Hippocampal formation (tissue), 2 donors: ENCODE measurements at regions not wholly inside any gene's neighbourhood (a gene's known extent, or its start where the extent isn't known, plus 50 kb on each side); places are given as distances from the start of the nearest gene placed in this dataset.
"Not testable (repeated sequence)": the region's sequence is repeated elsewhere in the genome, so short reads cannot be mapped to it uniquely, and the experiment has no call there.

ENCODE experiments used
- DNase-seq, 2 donors: peaks; one replicate each; lab custom pipeline; 2025; lab: John Stamatoyannopoulos, UW

DNA sequence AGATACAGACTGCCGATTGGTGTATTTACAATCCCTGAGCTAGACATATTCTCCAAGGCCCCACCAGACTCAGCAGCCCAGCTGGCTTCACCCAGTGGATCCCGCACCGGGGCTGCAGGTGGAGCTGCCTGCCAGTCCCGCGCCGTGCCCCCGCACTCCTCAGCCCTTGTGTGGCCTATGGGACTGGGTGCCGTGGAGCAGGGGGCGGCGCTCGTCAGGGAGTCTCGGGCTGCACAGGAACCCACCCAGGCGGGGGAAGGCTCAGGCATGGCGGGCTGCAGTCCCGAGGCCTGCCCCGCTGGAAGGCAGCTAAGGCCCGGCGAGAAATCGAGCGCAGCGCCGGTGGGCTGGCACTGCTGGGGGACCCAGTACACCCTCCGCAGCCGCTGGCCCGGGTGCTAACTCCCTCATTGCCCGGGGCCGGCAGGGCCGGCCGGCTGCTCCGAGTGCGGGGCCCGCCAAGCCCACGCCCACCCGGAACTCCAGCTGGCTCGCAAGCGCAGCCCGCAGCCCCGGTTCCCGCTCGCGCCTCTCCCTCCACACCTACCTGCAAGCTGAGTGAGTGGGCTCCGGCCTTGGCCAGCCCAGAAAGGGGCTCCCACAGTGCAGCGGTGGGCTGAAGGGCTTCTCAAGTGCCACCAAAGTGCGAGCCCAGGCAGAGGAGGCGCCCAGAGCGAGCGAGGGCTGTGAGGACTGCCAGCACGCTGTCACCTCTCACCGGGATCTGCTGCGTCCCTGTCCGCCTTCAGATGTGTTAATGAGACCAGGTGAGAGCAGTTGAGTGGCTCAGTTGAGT, 137.8 kb upstream of the LCORL start:
- DNase-seq: not testable (repeated sequence)

DNA sequence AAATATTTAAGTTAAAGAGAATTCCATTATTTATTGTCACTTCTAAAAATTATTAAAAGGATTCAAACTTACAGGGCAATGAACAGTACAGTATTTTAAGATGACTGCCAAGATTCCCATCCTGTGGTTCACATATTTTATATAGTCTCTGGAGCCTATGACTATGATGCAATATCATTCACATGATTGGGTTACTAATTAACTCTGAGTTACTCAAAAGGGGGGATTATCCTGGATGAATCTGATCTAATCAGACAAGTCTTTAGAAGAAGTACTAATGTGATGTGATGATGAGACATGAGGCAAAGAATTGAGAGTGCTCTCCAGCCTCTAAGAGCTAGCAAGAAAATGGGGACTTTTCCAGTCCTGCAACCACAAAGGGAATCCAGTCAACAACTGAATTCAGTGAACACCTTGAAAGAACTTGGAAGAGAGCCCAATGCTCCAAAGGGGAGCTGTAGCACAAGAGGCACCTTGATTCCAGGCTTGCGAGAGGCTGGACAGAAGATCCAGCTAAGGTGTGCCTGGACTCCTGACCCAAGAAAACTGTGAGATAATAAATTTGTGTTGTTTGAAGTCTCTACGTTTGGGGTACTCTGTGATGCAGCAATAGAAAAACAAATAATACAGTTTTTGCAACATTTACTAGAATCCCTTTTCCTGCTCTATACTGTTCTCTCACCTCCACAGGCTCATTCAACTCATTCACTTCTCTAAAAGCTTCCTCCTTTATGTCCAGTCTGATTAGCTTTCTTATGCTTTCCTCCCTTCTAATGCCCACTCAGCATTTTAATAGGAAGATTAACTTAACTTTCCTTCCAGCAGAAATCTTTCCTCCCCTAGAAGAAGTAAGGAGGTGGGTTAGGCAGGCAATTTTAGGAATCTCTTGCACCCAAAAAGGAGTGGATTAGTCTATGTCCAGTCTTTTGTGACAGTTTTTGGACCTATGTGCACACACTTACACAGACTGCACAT, 133.8 kb upstream of the LCORL start:
- no peak for DNase-seq

DNA sequence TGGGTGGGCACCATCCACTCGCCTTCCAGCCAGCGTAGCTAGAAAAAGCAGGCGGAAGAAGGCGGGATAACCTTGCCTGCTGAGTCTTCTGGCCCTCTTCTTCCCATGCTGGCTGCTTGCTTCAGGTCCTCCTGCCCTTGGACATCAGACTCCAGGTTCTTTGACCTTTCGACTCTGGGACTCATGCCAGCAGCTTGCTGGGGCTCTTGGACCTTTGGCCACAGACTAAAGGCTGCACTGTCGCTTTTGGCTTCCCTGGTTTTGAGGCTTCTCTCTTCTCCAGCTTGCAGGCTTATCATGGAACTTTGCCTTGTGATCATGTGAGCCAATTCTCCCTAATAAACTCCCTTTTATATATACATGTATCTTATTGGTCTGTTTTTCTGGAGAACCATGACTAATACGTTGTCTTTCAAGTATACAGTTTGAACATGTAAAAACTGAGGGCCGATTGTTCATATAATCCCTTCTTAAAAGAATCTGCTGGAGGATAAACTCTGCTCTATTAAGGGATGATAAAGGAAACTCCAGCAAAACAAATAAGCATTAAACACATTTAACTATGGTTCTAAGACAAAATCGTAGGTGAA, 116.6 kb upstream of the LCORL start:
- no peak for DNase-seq

DNA sequence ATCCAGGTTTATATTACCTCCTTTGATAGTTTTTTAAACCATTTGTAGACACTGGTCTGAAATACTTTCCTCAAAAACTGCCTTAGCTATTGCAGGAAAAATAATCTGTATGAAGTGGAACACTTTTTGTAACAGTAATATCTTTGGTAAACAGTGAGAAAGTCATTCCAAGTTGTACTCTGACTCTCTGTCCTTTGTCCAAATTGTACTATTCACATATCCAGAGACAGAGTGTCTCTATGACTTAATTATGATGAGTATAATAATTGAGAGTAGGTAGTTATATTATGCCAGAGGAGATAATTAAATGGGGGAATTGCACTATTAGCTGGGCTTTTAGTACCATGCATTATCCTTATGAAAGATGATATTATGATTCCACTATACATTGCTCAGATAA, 112.6 kb upstream of the LCORL start:
- no peak for DNase-seq

DNA sequence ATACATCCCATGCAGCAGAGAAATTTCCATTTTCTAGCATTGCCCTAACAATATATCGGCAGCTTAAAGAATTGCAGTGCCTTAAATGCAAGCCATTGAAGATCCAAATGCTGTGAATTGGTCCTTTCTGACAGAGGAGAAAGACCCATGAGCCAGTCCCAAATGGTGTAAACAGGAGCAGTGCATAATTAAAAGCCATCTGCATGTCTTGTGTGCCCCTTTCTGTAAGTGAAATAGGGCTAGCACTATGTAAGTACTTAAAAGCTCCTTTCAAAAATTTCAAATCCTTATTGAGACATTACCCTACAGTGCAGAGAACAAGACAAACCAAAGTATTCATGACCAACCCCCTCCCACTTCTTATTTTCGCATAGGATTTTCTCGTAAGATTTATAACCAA, 108.7 kb upstream of the LCORL start:
- no peak for DNase-seq

DNA sequence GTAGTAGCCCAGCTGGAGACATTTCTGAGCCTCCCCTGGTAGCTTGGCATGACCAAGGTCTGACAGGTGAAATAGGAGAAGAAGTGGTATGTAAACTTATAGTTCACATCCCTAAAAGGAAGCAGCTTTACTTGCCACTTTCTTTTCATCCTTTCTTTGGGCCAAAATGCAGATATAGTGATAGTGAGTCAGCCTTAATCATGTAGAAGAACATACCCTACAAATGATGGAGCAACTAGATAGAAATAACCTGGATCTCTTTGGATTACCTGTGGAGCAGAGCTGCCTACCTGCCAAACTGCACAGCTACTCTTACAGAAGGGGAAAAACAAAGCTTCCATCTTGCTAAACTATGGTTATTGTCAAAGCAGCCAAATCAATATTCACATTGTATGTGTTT, 106.7 kb upstream of the LCORL start:
- no peak for DNase-seq

DNA sequence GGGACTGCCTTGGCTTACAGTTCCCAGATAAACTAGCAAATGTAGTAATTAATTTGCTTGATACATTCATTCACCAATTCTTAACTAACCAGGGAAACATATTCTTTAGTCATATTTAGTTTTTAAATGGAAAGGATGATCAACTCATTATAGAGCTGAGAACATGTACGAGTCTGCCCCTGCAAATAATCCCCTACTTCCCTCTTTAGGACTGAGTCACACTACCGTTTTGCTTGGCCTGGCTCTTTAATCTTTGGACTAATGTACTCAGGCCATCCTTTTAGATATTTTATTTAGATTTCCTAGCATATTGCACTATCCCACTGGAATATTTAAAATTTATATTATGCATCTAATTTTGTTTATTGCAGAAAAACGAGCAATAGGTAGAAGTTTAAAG, 105.5 kb upstream of the LCORL start:
- no peak for DNase-seq

DNA sequence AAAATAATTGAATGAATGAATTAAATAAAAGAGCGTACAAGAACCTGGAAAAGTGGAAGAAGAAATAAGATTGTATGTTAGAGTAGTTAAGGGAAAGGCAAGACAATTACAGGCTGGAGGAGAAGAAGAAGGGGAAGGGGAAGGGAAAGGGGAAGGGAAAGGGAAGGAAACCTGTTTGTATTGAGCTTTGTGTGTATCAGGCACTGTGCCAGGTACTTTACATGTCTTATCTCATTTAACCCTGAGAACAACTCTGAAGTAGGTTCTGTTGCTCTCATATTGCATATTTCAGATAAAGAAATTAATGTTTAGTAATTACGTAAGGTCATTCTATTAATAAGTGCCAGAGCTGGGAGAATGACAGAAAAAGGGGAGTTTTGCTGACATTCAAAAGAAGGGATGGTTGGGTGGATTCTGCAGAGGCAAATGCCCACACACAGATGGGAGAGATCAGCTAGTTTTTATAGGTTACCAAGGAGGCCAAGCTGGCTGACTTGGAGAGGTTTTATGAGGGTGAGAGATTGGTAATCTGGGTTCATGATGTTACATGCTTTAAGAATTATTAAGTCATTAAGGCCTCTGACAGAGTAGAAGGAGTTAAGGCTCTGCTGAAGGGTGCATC, 92.3 kb upstream of the LCORL start:
- no peak for DNase-seq

DNA sequence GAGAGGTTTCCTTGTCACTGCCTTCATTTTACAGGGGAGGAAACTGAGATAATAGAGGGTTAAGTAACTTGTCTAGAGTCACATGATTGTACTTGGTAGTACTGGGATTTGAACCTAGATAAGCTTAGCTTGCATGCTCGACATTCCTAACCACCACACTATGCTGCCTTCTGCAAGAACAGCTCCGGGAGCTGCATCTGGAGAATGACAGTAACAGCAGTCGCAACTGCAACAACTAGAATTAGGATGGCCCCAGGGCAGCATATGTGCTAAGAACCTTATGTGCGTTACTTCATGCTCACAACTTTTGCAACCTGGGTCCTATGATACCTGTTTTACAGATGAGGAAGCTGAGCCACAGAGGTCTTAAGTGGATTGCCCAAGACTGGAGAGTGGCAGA, 89.5 kb upstream of the LCORL start:
- no peak for DNase-seq

DNA sequence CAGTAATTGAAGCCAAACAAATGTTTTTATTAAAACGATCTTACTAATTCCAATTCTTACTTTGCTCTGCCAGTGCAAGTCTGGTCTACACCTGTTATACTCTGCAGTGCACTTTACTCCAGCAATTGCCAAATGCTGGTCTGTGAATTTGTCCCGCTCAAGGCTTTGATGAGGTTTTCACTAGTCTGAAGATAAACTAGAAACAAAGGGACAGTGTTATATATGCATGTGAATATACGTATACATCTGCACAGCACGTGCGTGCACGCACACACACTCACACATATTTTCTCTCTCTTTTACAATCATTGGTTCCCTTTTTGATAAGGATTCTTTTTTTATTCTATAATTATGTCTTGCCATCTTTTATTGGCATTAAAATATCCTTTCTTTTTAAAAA, 88.5 kb upstream of the LCORL start:
- DNase-seq: no peak

DNA sequence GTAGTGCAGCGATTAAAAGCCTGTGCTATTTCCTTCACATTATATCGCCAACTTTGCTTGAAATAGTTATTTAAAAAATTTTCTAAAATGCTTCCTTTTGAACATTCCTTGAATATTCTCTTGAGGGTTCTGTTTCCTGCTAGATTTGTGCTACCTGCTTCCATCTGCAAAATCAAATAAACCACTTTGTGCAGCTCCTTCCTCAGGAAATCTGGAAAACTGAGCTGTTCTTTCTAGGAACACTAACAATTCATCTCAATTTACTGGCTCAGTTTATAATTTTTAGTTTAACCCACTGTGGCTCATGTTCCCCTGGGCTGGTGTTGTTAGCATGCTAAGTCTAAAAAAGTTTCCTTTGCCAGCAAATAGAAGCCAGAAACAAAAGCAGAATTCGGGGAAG, 88.1 kb upstream of the LCORL start:
- DNase-seq: no peak

DNA sequence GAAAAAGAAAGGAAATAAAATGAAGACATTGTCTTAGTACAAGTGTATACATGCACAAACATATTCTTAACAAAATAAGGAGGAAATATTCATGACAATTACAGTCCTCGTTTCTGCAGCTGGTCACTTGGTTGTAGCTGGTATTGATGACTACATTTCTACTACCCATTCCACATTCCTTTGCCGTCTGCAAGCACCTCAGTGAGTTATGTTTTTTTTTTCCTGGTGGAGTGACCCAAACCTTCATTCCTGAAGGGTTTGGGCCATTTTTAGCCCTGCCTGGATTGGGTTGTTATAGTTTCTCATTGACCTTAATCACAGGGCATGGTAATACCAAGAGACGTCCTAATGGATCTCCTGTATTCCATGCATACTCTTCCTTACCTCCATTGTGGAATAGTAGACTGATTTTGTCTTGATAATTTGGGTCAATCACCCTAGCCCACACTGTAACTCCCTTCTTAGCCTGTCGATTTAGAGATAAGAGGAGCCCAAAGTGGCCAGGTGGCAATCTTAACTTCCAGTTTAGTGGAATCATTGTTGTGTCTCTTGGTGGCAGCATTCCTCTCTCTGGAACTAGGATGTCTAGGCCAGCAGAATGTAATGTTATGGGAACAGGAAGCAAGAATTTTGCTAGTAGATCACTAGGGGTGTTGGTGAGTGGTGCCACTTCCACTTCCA, 86.4 kb upstream of the LCORL start:
- not testable (repeated sequence) for DNase-seq

DNA sequence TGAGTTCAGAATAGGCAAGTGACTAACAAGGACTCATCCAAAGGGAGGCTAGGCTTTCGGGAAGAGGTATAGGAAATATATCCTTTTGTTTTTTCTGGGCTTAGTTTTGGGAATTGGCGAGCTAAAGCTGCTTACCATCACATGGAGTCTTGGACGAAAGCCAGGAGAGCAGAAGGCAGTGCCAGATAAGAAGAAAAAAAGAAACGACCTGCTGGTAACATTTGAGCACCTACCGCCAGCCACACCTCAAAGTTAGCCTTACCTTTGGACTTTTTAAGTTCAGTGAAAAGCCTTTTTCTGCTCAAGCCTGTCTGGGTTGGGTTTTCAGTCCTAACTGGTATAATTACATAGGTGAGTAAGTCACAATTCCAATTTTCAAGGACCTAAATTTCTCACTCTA, 85.1 kb upstream of the LCORL start:
- no peak for DNase-seq

DNA sequence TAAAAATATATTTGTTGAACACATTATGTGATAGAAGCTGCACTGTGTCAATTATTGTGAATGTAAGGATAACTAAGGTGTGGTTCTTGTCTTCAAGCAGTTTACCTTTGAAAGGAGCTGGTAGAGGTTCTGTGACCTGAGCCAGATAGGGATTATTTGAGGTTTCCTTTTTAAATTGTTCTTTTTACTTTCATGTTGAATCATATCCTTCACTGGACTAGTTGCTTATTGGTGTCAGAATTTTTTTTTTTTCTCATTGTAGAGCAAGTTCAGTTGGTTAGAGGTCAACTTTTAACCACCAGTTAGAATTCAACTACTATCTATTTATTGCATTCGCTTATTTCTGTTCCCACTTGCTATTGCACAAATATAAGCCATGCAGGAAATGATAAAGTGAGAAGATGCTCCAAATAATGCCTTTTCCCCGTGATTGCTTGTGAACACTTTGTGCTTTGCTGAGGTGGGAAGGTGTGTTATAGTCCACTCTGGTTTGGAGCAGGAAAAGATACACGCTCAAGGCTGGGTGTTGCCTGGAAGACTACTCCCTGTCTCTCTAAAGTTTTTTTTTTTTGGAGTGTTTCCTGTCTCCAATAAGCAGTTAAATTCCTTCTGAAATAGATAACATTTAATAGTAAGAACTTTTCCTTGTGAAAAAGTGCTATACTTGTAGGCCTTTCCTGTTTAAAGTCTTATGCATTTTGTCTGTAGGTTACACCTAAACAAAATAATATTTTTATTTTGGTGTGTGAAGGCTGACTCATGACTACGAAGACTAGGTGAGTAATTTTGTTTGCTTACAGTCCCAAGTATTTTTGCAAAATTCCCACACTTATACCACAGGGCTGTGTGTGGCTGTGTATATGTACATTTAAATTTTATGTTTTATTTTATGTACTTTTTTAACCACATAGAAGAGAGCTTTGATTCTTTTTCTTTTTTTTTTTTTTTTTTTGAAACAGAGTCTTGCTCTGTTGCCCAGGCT, 83.8 kb upstream of the LCORL start:
- DNase-seq: no peak

DNA sequence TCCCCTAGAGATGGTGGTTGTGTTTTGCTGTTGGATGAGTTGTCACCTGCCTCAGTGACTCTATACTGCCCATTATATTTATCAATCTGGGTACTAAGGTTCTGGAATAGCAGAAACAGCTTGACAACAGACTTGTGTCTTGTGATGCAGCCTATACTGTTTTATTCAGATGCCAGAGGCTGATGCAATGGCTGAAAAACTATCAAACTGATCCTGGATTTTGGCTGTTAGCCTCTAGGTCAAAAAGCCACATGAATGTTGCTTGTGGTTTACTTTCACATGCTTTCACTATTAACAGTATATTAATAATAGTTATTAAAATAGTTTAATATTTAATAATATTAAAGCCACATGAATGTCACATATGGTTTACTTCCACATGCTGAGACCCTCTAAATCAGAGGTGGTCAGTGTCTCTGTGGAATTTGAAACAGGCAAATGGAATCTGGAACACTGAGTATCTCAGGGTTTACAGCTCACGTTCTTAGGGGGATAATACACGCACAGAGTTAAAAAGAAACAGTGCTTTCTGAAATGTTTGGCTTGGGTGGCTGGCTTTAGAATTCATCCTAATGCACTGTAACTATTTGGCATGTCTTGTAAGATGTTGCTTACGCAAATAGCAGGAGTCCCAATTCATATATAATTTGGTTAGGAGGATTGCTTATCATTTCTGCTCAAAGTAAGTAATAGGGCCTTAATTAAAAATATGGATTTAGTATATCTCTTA, 82.5 kb upstream of the LCORL start:
- no peak for DNase-seq

DNA sequence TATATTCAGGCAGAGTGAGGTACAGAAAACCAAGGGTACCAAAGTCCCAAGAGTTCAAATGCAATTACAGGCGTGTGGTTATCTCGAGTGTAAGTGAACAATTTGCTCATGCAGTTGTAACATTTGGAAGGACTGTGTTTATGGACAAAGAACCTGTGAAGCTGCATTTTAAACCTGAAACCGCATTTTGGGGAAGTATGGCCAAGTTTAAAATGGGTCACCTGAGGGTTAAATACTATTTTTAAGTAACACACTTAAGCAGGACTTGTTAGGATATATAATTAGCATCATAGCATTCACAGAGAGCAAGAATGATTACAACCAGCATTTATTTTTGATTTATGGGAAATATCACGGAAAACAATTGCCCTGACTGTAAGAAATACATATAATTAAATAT, 79.1 kb upstream of the LCORL start:
- DNase-seq: no peak

DNA sequence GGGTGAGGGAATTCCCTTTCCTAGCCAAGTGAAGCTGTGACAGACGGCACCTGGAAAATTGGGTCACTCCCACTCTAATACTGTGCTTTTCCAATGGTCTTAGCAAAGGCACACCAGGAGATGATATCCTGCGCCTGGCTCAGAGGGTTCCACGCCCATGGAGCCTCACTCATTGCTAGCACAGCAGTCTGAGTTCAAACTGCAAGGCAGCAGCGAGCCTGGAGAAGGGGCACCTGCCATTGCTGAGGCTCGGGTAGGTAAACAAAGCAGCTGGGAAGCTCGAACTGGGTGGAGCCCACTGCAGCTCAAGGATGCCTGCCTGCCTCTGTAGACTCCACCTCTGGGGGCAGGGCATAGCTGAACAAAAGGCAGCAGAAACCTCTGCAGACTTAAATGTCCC, 68.9 kb upstream of the LCORL start:
- not testable (repeated sequence) for DNase-seq

DNA sequence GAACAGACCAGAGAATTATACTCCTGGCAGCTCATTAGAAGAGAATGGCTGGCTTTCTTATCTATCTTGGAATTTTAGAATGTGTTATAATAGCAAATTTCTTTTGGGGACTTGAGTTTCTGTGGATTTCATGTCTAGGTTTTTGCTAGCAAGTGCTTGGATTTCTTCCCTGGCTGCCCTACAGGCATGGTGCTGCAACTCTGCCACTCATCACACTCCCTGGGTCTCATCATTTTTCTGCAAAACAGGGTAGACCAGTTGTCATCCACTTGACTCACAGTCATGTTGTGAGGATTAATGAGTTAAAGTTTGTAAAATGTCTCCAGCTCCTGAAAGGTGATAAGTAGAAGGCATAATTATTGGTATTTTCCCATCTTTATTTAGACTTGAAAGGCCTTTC, 60.7 kb upstream of the LCORL start:
- no peak for DNase-seq

DNA sequence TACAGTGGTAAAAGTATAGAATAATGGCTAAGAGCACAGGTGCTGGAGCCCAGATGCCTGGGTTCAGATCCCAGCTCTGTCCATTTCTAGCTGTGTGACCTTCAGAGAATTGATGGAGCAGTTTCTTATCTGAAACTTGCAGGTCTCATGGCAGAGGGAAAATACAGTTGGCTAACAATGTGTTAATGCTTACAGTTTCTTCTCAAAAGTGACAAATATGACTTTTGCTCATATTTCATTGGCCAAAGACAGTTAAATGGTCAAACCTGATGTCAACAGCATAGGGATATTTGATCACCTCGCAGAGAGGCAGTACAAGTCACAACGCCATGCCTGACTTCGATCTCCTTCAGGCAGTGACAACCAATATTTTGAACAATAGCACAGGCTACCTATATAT, 60.2 kb upstream of the LCORL start:
- DNase-seq: no peak

DNA sequence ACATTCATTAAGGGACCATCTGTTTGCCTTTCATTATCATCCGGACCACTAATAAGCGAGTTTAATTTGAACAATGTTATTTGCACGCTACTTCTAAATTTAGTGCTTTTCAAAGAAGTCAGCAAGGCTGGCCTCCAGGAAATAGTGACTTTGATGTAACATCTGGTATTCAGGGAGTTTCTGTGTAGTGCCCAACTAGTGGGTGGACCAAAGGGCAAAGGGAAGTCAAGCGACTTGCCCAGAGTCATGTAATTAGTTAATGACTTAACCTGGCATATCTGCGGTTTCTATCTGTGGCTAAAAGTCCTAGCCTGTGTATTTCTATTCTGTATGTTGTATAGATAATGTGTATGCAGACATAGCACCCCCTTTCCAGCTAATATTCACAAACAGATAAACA, 56.3 kb upstream of the LCORL start:
- DNase-seq: no peak
